HEK293T (cell line): ENCODE measurements at regions not wholly inside any gene's neighbourhood (a gene's known extent, or its start where the extent isn't known, plus 50 kb on each side); places are given as distances from the start of the nearest gene placed in this dataset.

Source experiments
- CTCF ChIA-PET: fragments of 350-600 bp; formaldehyde crosslinking; extraction: SDS; loops from one replicate; lab custom pipeline; 2021; ENCODE audit warnings: antibody characterized with exemption, inconsistent platforms; lab: Yijun Ruan, JAX
- POLR2A ChIA-PET: fragments of 350-600 bp; formaldehyde crosslinking; extraction: SDS; loops from one replicate; lab custom pipeline; 2020; ENCODE audit warnings: antibody characterized with exemption, inconsistent platforms; lab: Yijun Ruan, JAX
- DNase-seq: peaks from one replicate; pipeline ENCODE4 v3.0.0; 2012; ENCODE audit warnings: mixed read lengths; ENCODE audit errors: extremely low spot score
- ARNT ChIP-seq: fragments of 450-650 bp; IDR thresholded peaks from 2 replicates; pipeline ENCODE4 v1.6.1; 2017; ENCODE audit warnings: mild to moderate bottlenecking
- BHLHE40 ChIP-seq: fragments of 450-650 bp; IDR thresholded peaks from 2 replicates; pipeline ENCODE4 v1.6.1; 2016; ENCODE audit warnings: mild to moderate bottlenecking, moderate library complexity, borderline replicate concordance
- CTBP1 ChIP-seq: fragments of 450-650 bp; IDR thresholded peaks from 2 replicates; pipeline ENCODE4 v1.6.1; 2016; ENCODE audit warnings: borderline replicate concordance
- ELF4 ChIP-seq: fragments of 450-650 bp; IDR thresholded peaks from 2 replicates; pipeline ENCODE4 v1.6.1; 2017; ENCODE audit warnings: antibody characterized with exemption
- FOXA1 ChIP-seq: fragments of 450-650 bp; IDR thresholded peaks from 2 replicates; pipeline ENCODE4 v1.6.1; 2016; ENCODE audit warnings: mild to moderate bottlenecking
- FOXK2 ChIP-seq: fragments of 450-650 bp; IDR thresholded peaks from 2 replicates; pipeline ENCODE4 v1.6.1; 2016; ENCODE audit warnings: mild to moderate bottlenecking
- FOXM1 ChIP-seq: fragments of 450-650 bp; IDR thresholded peaks from 2 replicates; pipeline ENCODE4 v1.6.1; 2017; ENCODE audit warnings: mild to moderate bottlenecking, borderline replicate concordance
- HDGF ChIP-seq: fragments of 450-650 bp; IDR thresholded peaks from 2 replicates; pipeline ENCODE4 v1.6.1; 2017; ENCODE audit warnings: antibody characterized with exemption, borderline replicate concordance
- L3MBTL2 ChIP-seq: fragments of 450-650 bp; conservative IDR thresholded peaks from 2 replicates; pipeline ENCODE4 v1.6.1; 2016; ENCODE audit warnings: mild to moderate bottlenecking
- LEF1 ChIP-seq: fragments of 450-650 bp; IDR thresholded peaks from 2 replicates; pipeline ENCODE4 v1.6.1; 2017; ENCODE audit warnings: mild to moderate bottlenecking, borderline replicate concordance
- NFRKB ChIP-seq: fragments of 450-650 bp; IDR thresholded peaks from 2 replicates; pipeline ENCODE4 v1.6.1; 2016; ENCODE audit warnings: mild to moderate bottlenecking, moderate library complexity
- SP1 ChIP-seq: fragments of 450-650 bp; IDR thresholded peaks from 2 replicates; pipeline ENCODE4 v1.6.1; 2017
- SUZ12 ChIP-seq: fragments of 450-650 bp; IDR thresholded peaks from 2 replicates; pipeline ENCODE4 v1.6.1; 2016; ENCODE audit warnings: mild to moderate bottlenecking
- TARDBP ChIP-seq: fragments of 450-650 bp; IDR thresholded peaks from 2 replicates; pipeline ENCODE4 v1.6.1; 2016
- ZNF384 ChIP-seq: fragments of 450-650 bp; IDR thresholded peaks from 2 replicates; pipeline ENCODE4 v1.6.1; 2016
- TF ChIP-seq, protein P1 (sequence below): fragments of 450-650 bp; IDR thresholded peaks from 2 replicates; pipeline ENCODE4 v1.6.1; 2016

DNA sequence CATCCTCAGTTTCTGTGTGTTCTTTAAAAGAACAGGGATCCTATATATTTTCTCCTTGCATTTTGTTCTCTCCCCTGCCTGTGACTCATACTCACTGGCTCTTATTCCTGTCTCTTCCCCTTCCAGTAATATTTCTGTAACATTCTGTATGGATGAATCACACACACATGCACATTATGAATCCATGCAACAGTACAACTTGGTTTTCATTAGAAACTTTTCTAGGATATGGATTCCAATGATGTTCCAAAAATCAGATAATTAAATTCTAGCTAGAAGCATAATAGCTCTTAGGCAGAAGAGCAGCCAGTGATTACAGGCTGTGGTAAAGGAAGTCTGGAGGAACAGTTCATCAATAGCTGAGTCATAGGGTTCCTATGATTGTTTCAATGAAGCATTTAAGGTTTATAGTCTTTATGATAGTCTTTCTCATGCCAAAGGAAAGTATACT lies 119.6 kb upstream of the PMFBP1 start:
- ChIA-PET CTCF (interaction anchor here (0.7 kb wide), 2 partner anchors 20 to 22 kb away, joined by 3 to 4 read pairs; no protein-coding TSS in a partner anchor), POLR2A (no interaction called here)
- DNase-seq: no peak
- no peak for TF ChIP-seq FOXK2
- no peak for TF ChIP-seq FOXA1
- TF ChIP-seq SUZ12: no peak
- TF ChIP-seq, protein P1, sequence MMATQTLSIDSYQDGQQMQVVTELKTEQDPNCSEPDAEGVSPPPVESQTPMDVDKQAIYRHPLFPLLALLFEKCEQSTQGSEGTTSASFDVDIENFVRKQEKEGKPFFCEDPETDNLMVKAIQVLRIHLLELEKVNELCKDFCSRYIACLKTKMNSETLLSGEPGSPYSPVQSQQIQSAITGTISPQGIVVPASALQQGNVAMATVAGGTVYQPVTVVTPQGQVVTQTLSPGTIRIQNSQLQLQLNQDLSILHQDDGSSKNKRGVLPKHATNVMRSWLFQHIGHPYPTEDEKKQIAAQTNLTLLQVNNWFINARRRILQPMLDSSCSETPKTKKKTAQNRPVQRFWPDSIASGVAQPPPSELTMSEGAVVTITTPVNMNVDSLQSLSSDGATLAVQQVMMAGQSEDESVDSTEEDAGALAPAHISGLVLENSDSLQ: no peak
- no peak for TF ChIP-seq ARNT
- no peak for TF ChIP-seq ELF4
- TF ChIP-seq HDGF: no peak

DNA sequence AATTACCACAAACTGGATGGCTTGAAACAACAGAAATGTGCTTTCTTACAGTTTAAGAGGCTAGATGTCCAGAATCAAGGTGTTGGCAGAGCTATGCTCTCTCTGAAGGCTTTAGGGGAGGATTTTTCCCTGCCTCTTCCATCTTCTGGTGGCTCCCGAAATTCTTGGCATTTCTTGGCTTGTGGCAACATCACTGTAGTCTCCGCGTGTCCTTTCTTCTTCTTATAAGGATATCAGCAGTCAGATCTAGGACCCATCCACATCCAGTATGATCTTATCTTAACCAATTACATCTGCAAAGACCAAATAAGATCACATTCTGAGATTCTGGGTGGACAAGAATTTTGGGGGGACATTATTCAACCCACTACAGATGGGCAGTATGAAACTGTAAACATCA lies 119.2 kb upstream of the PMFBP1 start:
- TF ChIP-seq LEF1 (no peak), SP1 (no peak), CTBP1 (no peak)

DNA sequence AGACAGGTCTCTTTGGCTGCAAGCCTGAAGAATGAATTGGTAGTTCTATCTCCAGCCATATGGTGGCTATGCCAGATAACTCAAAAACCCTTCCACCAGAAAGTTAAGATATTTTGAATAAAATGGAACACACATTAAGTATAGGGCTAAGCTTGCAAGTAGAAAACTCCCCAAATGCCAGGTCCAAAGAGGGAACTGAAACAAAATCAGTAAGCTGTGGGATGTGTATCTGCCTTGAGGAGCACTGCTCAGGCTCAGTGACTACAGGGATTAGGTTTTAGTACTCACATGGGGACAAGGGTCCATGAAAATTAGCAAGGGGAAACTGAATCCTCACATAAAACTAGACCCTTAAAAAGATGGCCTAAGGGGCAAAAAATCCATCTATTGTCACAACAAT lies 115.7 kb upstream of the PMFBP1 start:
- POLR2A ChIA-PET: no interaction called here
- TF ChIP-seq ELF4 (no peak), HDGF (no peak), SP1 (no peak), LEF1 (no peak), FOXA1 (no peak), CTBP1 (no peak), TARDBP (no peak), NFRKB (no peak), BHLHE40 (no peak), SUZ12 (no peak)
- TF ChIP-seq, protein P1: no peak
- CTCF ChIA-PET: no interaction called here
- no peak for DNase-seq

More for the DNA sequence above, 119.2 kb upstream of the PMFBP1 start:
- POLR2A ChIA-PET: no interaction called here
- CTCF ChIA-PET: no interaction called here
- no peak for DNase-seq

DNA sequence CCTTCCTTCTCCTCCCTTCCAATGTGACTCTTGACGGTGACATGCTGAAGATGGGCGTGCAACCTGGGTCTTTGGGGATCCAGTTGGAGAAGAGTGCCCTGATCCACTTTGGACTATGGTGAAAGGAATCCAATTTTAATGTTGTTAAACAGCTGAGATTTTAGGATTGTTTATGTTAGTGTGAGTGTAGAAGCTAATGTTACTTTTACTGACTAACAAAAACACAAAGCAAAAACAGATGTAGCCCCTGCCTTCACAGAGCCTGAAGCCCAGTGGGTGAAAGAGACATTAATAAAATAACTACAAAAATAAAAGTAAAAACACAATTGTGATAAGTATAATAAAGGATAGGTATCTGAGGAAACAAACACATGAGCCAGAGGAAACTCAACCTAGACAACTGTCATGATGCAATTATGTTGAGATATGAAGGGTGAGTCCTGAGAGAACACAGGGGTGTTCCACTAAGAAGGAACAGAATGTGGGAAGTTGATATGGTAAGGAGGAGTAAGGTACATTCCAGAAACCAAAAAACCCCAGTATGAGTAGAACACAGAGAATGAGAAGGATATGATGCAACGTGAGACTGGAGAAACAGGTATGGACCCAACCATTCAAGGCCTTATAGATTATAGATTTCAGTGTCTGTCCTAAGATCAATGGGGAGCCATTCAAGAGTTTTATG lies 115.1 kb upstream of the PMFBP1 start:
- no peak for DNase-seq
- ChIA-PET POLR2A (no interaction called here), CTCF (no interaction called here)
- TF ChIP-seq TARDBP: no peak
- no peak for TF ChIP-seq FOXM1
- no peak for TF ChIP-seq FOXA1
- no peak for TF ChIP-seq BHLHE40
- TF ChIP-seq CTBP1: no peak
- no peak for TF ChIP-seq ELF4
- no peak for TF ChIP-seq SUZ12
- no peak for TF ChIP-seq SP1
- TF ChIP-seq, protein P1: no peak
- no peak for TF ChIP-seq LEF1
- TF ChIP-seq NFRKB: no peak
- TF ChIP-seq ZNF384: no peak
- TF ChIP-seq HDGF: no peak

DNA sequence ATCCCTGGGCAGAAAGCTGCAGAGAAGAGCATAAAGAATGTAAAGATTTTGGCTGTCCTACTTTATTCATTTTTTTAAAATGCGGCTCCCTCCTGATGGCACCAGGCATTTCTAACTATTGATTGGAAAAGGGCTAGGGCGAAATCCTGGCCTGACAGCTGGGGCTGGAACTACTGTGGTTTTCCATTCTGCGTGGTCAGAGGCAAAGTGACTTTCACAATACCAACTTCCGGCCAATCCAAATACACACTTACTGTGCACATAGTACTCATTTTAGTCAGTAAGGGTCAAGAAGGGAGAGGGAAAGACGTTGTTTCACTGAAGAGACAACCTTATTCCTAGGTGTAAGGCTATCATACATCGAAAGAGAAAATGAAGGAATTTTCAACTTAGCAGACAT lies 113.8 kb upstream of the PMFBP1 start:
- DNase-seq: no peak
- TF ChIP-seq FOXA1: no peak
- no peak for TF ChIP-seq SP1
- TF ChIP-seq ZNF384: no peak
- no peak for TF ChIP-seq SUZ12
- no peak for TF ChIP-seq FOXK2
- TF ChIP-seq TARDBP: no peak
- TF ChIP-seq ARNT: no peak
- no peak for TF ChIP-seq BHLHE40
- no peak for TF ChIP-seq L3MBTL2
- no peak for TF ChIP-seq NFRKB
- no peak for TF ChIP-seq ELF4
- TF ChIP-seq HDGF: no peak
- ChIA-PET POLR2A (no interaction called here), CTCF (no interaction called here)

DNA sequence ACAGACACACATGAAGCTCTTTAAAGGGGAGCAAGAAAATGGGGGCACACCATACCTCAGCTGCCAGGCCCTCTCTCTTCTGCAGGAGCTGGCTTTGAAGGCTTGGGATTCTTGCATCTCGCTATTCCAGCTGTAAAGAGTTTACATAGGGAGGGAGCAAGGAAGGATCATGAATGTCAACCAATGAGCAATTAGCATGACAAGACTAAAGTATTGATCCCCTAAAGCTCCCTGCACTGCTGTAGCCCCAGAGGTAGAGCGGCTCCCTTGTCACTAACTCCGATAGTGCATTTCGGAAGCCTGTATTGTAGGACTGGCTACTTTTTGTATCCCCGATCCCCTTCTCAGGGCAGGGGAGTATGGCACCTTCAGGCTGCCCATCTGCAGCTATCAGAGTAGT lies 113.4 kb upstream of the PMFBP1 start:
- no peak for TF ChIP-seq NFRKB
- TF ChIP-seq FOXK2: no peak
- TF ChIP-seq FOXM1: no peak
- TF ChIP-seq ARNT: no peak
- no peak for TF ChIP-seq HDGF
- TF ChIP-seq LEF1: no peak
- TF ChIP-seq ELF4: no peak
- TF ChIP-seq TARDBP: no peak
- TF ChIP-seq ZNF384: no peak
- TF ChIP-seq L3MBTL2: no peak
- TF ChIP-seq FOXA1: no peak
- TF ChIP-seq, protein P1: no peak
- TF ChIP-seq BHLHE40: no peak
- no peak for TF ChIP-seq SUZ12
- TF ChIP-seq CTBP1: no peak
- no peak for TF ChIP-seq SP1
- CTCF ChIA-PET: no interaction called here
- DNase-seq: no peak
- POLR2A ChIA-PET: no interaction called here
